ENCODE measurements at regions not wholly inside any gene's neighbourhood (a gene's known extent, or its start where the extent isn't known, plus 50 kb on each side); places are given as distances from the start of the nearest gene placed in this dataset.

DNA sequence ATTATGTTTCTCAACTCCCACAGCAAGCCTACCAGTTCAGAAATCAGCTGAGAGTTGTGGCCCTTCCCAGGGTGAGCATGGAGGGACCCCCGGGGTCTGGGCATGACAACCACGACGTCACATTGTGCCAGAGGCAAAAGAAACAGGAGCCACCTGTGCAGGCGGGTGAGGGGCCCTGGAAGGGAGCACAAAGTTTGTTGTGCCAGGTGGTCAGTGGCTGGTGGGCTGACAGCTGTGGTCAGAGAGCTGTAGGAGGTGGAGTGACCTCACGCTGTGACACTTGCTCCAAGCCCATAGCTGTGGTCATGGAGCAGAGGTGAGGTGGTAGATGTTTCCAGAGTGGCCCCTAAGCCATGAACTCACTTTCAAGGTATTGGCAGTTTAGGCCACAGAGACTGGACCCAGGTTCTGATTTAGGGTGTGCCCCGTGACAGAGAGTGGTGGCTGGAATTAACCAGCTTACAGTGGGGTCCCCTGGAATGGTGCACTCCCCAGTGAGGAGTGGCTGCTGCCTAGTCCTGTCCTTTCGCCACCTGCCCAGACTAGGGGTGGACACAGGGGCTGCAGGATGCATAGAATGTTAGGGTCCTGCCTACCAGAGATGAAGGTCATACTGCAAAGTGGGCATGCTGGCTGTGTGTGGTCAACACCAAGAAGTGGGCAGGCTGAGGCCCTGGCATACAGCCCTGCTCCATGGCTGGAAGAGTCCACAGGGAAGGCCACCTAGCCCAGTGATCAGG, 136.4 kb downstream of the GLI2 start (continued):
- TF ChIP-seq, protein P1, sequence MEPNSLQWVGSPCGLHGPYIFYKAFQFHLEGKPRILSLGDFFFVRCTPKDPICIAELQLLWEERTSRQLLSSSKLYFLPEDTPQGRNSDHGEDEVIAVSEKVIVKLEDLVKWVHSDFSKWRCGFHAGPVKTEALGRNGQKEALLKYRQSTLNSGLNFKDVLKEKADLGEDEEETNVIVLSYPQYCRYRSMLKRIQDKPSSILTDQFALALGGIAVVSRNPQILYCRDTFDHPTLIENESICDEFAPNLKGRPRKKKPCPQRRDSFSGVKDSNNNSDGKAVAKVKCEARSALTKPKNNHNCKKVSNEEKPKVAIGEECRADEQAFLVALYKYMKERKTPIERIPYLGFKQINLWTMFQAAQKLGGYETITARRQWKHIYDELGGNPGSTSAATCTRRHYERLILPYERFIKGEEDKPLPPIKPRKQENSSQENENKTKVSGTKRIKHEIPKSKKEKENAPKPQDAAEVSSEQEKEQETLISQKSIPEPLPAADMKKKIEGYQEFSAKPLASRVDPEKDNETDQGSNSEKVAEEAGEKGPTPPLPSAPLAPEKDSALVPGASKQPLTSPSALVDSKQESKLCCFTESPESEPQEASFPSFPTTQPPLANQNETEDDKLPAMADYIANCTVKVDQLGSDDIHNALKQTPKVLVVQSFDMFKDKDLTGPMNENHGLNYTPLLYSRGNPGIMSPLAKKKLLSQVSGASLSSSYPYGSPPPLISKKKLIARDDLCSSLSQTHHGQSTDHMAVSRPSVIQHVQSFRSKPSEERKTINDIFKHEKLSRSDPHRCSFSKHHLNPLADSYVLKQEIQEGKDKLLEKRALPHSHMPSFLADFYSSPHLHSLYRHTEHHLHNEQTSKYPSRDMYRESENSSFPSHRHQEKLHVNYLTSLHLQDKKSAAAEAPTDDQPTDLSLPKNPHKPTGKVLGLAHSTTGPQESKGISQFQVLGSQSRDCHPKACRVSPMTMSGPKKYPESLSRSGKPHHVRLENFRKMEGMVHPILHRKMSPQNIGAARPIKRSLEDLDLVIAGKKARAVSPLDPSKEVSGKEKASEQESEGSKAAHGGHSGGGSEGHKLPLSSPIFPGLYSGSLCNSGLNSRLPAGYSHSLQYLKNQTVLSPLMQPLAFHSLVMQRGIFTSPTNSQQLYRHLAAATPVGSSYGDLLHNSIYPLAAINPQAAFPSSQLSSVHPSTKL (CRISPR knock-in tag; IDR thresholded peaks at IDR 0.05) = no peak
- TF ChIP-seq CBX5 (CRISPR knock-in tag; IDR thresholded peaks at IDR 0.05; ENCODE audit: borderline replicate concordance) = no peak
- no peak for TF ChIP-seq ZNF160 (CRISPR knock-in tag; IDR thresholded peaks at IDR 0.05)
- TF ChIP-seq ZNF710 (CRISPR knock-in tag; IDR thresholded peaks at IDR 0.05; ENCODE audit: borderline replicate concordance) = no peak
- TF ChIP-seq RBFOX2 (IDR thresholded peaks at IDR 0.05; ENCODE audit: low read depth, low read length) = no peak
- TF ChIP-seq MXD4 (CRISPR knock-in tag; IDR thresholded peaks at IDR 0.05) = no peak

Measured in HepG2 (cell line).